Tibial artery (tissue), 4 donors: ENCODE measurements at regions not wholly inside any gene's neighbourhood (a gene's known extent, or its start where the extent isn't known, plus 50 kb on each side); places are given as distances from the start of the nearest gene placed in this dataset.

Experiments
- DNase-seq, 2 donors: peaks; one replicate each; pipeline ENCODE4 v3.0.0-alpha.2; 2019
- H3K27ac ChIP-seq, 2 donors: fragments of 200-600 bp; sonication (generic) in 1 of 2; 1 replicate in 1 of 2; 2 replicates in 1 of 2; pipeline ENCODE4 v1.5.1; 2018 to 2019; ENCODE audit warnings: mild to moderate bottlenecking in 1 of 2
- H3K27me3 ChIP-seq, 2 donors: fragments of 200-600 bp; sonication (generic) in 1 of 2; one replicate each; pipeline versions ENCODE4 v1.5.1 to v1.6.0; 2016 to 2019
- H3K36me3 ChIP-seq, 3 donors: fragments of 200-600 bp; sonication (generic) in 2 of 3; one replicate each; pipeline ENCODE4 v1.5.1; 2016 to 2019; ENCODE audit warnings: mild to moderate bottlenecking in 2 of 3
- H3K4me1 ChIP-seq, 4 donors: fragments of 200-600 bp; sonication (generic) in 2 of 4; 1 replicate in 3 of 4; 2 replicates in 1 of 4; pipeline ENCODE4 v1.5.1; 2016 to 2019
- H3K4me3 ChIP-seq, 2 donors: fragments of 200-600 bp; sonication (generic) in 1 of 2; 1 replicate in 1 of 2; 2 replicates in 1 of 2; pipeline ENCODE4 v1.5.1; 2018 to 2019; ENCODE audit warnings: mild to moderate bottlenecking in 2 of 2
- H3K9me3 ChIP-seq, 3 donors: fragments of 200-600 bp; sonication (generic) in 1 of 3; one replicate each; pipeline ENCODE4 v1.5.1; 2016 to 2019
- intact Hi-C: fragments of 100-400 bp; cut with DNase I; formaldehyde crosslinking; loops from one replicate; pipeline ENCODE4 v1.15.0; 2023; ENCODE audit warnings: low total_unique reads
- TF ChIP-seq, protein P1 (sequence below), 2 experiments: fragments of 200-600 bp in 1 of 2; fragments of 450-650 bp in 1 of 2; IDR thresholded peaks; one replicate each; pipeline ENCODE4 v1.5.1; 2017 to 2019; ENCODE audit warnings: antibody characterized with exemption in 2 of 2, mild to moderate bottlenecking in 1 of 2, moderate library complexity in 1 of 2

DNA sequence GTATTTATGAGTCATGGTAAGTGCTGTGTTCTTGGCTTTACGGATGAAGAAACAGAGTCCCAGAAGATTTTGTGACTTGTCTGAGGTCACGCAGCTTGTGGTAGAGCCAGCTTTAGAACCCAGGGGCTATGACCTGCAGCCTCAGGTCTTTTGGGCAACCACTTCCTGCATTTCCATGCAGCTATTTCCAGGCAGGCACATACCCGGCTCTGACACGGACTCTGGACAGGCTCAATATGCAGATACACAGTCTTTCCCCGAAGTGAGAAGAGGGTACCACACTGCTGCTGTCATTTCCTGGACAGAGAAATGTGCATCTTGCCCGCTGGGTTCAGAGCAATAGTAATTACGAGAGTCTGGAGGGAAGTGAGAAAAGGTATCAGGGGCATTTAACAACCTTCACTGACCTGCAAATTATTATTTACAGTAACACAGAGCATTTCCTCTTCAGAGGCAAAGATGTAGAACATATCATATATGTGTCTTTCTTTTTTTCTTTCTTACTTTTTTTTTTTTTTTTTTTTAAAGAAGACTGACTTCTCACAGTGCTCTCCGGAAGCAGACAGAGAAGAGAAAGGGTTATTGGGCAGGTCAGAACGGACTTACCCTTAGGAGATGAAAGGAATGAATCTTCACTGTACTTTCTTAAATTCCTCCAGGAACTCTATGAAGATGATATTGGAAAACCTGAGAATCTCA, 185.1 kb downstream of the CLIC5 start:
- TF ChIP-seq, protein P1, sequence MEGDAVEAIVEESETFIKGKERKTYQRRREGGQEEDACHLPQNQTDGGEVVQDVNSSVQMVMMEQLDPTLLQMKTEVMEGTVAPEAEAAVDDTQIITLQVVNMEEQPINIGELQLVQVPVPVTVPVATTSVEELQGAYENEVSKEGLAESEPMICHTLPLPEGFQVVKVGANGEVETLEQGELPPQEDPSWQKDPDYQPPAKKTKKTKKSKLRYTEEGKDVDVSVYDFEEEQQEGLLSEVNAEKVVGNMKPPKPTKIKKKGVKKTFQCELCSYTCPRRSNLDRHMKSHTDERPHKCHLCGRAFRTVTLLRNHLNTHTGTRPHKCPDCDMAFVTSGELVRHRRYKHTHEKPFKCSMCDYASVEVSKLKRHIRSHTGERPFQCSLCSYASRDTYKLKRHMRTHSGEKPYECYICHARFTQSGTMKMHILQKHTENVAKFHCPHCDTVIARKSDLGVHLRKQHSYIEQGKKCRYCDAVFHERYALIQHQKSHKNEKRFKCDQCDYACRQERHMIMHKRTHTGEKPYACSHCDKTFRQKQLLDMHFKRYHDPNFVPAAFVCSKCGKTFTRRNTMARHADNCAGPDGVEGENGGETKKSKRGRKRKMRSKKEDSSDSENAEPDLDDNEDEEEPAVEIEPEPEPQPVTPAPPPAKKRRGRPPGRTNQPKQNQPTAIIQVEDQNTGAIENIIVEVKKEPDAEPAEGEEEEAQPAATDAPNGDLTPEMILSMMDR (IDR thresholded peaks at IDR 0.05), result no peak
- Histone ChIP-seq H3K36me3 (no peaks in the 10 kb centered on the region), H3K27ac (no peak overlapping the region), H3K9me3 (no peaks in the 10 kb centered on the region), H3K4me1 (no peaks in the 10 kb centered on the region), H3K27me3 (no peaks in the 10 kb centered on the region), H3K4me3 (no peak overlapping the region)
- no peak for DNase-seq
- intact Hi-C loops, result no loop called here

DNA sequence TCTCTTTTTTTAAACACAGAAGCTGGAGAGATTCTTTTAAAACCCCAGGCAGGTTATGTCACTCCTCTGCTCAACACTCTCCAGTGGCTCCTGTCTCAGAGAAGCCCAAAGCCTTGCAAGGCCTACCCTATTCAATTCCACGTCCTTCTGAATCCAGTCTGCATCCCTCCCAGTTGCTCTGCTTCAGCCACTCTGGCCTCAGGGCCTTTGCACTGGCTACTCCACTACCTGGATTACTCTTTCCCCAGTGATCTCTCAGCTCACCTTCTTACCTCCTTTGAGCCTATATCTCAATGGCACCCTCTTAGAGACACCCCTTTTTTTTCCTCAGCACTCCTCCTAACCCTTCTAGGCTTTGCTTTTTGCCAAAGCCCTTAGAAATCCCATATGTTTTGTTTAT, 185.8 kb downstream of the CLIC5 start:
- Histone ChIP-seq H3K27me3 (no peaks in the 10 kb centered on the region), H3K9me3 (no peaks in the 10 kb centered on the region), H3K36me3 (no peaks in the 10 kb centered on the region), H3K4me1 (no peaks in the 10 kb centered on the region), H3K4me3 (no peak overlapping the region), H3K27ac (no peak overlapping the region)
- TF ChIP-seq, protein P1 (IDR thresholded peaks at IDR 0.05), result no peak
- intact Hi-C loops, result no loop called here
- DNase-seq, result no peak

DNA sequence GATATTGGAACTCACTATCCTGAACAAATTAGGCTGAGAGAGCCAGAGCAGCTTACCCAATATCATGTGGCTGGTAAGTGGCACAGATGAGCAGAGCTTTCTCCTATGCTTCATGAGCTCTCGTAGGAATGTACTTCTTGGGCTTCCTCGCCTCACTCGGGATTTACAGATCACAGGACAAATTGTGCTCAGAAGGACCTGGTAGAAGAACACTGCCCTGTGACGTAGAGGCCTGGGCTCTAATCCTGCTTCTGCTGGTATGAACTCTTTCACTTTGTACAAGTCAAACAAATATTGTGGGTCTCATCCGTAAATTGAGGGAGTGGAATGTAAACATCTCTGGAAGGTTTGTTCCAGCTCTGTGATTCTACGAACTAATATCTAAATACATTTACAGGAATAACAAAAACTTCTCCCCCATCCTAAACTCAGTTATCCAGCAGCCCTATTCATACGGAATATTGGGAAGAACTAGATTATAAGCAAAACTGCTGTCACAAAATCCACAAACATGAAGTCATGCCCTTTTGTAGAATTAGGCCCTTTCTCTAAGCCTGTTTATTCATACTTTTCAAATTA, 187.6 kb downstream of the CLIC5 start:
- Histone ChIP-seq H3K27me3 (no peaks in the 10 kb centered on the region), H3K36me3 (no peaks in the 10 kb centered on the region), H3K9me3 (no peaks in the 10 kb centered on the region), H3K27ac (no peak overlapping the region), H3K4me1 (no peaks in the 10 kb centered on the region), H3K4me3 (no peak overlapping the region)
- intact Hi-C loops, result no loop called here
- TF ChIP-seq, protein P1 (IDR thresholded peaks at IDR 0.05), result no peak
- no peak for DNase-seq

- DNase-seq, result no peak
- TF ChIP-seq, protein P1 (IDR thresholded peaks at IDR 0.05), result no peak
- H3K9me3 ChIP-seq, result no peaks in the 10 kb centered on the region
- H3K27ac ChIP-seq, result no peak overlapping the region
- H3K4me1 ChIP-seq, result no peaks in the 10 kb centered on the region
- intact Hi-C loops, result no loop called here
- no peaks in the 10 kb centered on the region for H3K27me3 ChIP-seq
- no peak overlapping the region for H3K4me3 ChIP-seq
- H3K36me3 ChIP-seq, result no peaks in the 10 kb centered on the region
Observed at GRCh38 chr6:45822873-45823272, 192.8 kb downstream of the CLIC5 start.

DNA sequence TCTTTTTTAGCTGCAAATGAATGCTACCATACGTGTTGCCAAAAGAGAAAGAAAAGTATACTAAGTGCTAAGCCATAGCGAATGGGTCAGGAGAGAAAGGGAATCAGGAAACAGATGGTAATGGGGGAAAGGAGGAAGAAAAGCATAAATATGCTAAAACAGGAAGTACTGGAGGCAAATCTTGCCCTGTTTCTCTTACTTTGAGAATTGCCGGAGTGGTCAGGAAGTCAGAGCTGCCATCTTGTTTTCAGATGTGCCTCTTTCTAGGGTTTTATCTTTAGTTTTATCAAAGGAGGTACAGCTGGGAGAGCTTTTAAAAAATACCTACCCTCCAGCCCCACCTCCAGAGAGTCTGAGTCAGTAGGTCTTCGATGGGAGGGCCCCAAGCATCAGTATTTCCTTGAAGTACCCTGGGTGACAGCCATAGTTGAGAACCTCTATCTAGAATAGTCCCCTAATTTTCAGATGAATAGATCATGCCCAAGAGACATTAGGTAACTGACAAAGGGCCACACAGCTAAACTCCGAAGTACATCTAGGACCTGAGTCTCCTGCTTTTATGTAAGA, 193.3 kb downstream of the CLIC5 start:
- Histone ChIP-seq H3K4me1 (no peaks in the 10 kb centered on the region), H3K36me3 (no peaks in the 10 kb centered on the region), H3K27ac (no peak overlapping the region), H3K27me3 (no peaks in the 10 kb centered on the region), H3K9me3 (no peaks in the 10 kb centered on the region), H3K4me3 (no peak overlapping the region)
- DNase-seq, result no peak
- TF ChIP-seq, protein P1 (IDR thresholded peaks at IDR 0.05), result no peak
- intact Hi-C loops, result no loop called here
